GM10266 (cell line): ENCODE measurements at regions not wholly inside any gene's neighbourhood (a gene's known extent, or its start where the extent isn't known, plus 50 kb on each side); places are given as distances from the start of the nearest gene placed in this dataset.
"Not testable (repeated sequence)": the region's sequence is repeated elsewhere in the genome, so short reads cannot be mapped to it uniquely, and the experiment has no call there.

ENCODE experiments used
- DNase-seq: peaks from one replicate; pipeline ENCODE4 v3.0.0; 2012; ENCODE audit errors: extremely low spot score
- TF ChIP-seq, protein P1 (sequence below): IDR thresholded peaks from 2 replicates; pipeline ENCODE4 v1.5.1; 2012; ENCODE audit warnings: mild to moderate bottlenecking, low read depth; ENCODE audit not compliant: control insufficient read depth, insufficient read depth; ENCODE audit errors: missing control alignments

DNA sequence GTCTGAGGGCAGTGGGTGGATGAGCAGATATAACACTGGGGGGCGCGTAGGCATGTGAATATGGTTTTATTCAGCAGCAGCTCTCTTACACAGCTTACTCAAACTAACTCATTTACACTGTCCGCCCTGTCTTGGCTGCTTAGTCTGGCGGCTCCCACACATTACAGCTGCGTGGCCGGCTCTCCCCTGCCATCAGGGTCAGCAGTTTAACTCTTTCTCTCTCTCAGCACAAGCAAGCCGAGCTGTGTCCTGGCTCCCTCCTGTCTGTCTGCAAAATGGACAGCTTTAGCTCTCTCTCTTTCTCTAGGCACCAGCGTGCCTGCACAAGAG is 1310.1 kb upstream of the RAG2 start:
- no peak for DNase-seq
- TF ChIP-seq, protein P1, sequence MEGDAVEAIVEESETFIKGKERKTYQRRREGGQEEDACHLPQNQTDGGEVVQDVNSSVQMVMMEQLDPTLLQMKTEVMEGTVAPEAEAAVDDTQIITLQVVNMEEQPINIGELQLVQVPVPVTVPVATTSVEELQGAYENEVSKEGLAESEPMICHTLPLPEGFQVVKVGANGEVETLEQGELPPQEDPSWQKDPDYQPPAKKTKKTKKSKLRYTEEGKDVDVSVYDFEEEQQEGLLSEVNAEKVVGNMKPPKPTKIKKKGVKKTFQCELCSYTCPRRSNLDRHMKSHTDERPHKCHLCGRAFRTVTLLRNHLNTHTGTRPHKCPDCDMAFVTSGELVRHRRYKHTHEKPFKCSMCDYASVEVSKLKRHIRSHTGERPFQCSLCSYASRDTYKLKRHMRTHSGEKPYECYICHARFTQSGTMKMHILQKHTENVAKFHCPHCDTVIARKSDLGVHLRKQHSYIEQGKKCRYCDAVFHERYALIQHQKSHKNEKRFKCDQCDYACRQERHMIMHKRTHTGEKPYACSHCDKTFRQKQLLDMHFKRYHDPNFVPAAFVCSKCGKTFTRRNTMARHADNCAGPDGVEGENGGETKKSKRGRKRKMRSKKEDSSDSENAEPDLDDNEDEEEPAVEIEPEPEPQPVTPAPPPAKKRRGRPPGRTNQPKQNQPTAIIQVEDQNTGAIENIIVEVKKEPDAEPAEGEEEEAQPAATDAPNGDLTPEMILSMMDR, result no peak

- TF ChIP-seq, protein P1, result no peak
- no peak for DNase-seq
These were observed 1309.6 kb upstream of the RAG2 start for GRCh38 chr11:37907436-37908218.

DNA sequence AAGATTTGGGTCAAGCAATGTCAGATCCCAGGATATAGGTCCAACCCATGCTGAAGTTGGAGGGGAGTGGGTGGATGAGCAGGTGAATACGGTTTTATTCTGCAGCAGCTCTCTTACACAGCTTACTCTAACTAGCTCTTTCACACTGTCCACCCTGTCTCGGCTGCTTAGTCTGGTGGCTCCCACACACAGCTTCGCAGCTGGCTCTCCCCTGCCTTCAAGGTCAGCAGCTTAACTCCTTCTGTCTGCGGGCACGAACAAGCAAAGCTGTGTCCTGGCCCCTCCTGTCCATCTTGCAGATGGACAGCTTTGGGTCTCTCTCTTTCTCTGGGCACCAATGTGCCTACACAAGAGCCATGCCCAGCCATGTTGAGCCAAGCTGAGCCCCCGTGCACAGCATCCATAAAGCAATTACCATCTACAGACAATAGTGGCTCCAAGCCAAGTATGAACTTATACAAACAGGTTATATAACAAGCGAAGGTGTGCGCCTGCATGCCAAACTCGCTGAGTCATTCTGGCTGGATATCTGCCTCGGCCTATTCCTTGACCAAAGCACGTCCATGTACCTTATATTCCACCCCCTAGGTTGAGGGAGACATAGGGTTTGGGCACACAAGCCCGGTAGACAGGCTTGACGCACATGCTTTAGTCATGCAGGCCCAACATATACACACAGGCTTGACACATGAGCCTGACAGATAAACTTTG is 1307.8 kb upstream of the RAG2 start:
- TF ChIP-seq, protein P1, result no peak
- DNase-seq, result no peak

GRCh38 chr11:37896016-37896415 is 1298.0 kb upstream of the RAG2 start:
- TF ChIP-seq, protein P1, result no peak
- no peak for DNase-seq

- TF ChIP-seq, protein P1, result no peak
These were observed 1283.7 kb upstream of the RAG2 start for GRCh38 chr11:37881741-37882140.

DNA sequence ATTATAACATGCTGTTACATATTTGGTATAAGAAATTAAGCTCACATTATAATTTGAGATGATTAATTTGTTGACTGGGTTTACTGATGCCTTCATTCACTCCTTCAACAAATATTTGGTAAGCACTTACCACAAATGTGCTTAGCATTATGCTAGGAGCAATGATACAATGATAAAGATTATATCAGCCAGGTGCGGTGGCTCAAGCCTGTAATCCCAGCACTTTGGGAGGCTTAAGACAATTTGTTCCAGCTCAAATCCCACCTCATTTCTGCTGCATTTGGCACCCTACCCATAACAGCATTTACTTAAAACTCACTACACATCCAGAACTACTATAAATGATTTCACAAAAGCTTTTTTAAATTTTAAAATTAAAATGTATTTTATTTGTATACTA is 1263.6 kb upstream of the RAG2 start:
- TF ChIP-seq, protein P1, result no peak
- no peak for DNase-seq

More at GRCh38 chr11:37881741-37882140, 1283.7 kb upstream of the RAG2 start:
- no peak for DNase-seq

DNA sequence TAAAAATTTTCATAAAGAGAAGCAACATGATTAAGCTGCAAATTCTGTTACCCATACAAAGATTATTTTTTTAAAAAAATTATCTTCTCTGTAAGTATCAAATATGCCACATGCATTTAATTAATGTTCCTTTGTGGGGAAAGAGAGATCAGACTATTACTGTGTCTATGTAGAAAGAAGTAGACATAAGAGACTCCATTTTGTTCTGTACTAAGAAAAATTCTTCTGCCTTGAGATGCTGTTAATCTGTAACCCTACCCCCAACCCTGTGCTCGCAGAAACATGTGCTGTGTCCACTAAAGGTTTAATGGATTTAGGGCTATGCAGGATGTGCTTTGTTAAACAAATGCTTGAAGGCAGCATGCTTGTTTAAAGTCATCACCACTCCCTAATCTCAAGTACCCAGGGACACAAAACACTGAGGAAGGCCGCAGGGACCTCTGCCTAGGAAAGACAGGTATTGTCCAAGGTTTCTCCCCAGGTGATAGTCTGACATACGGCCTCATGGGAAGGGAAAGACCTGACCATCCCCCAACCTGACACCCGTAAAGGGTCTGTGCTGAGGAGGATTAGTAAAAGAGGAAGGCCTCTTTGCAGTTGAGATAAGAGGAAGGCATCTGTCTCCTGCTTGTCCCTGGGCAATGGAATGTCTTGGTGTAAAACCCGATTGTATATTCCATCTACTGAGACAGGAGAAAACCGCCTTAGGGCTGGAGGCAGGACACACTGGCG is 1260.9 kb upstream of the RAG2 start:
- not testable (repeated sequence) for DNase-seq
